NOMO-1 treated with DMSO at 0.1 percent for 48 hours (cell line): ENCODE measurements at regions not wholly inside any gene's neighbourhood (a gene's known extent, or its start where the extent isn't known, plus 50 kb on each side); places are given as distances from the start of the nearest gene placed in this dataset.
A peak's percentile ranks its signal among the peaks of the same experiment; 100 is the strongest.
"Not testable (repeated sequence)": the region's sequence is repeated elsewhere in the genome, so short reads cannot be mapped to it uniquely, and the experiment has no call there.

Source experiments
- DNase-seq: peaks from one replicate; lab custom pipeline; 2025; ENCODE audit not compliant: unreplicated experiment; lab: John Stamatoyannopoulos, UW

- no peak for DNase-seq
Observed at GRCh38 chr4:45502471-45502870, 621.4 kb downstream of the GABRG1 start.

DNA sequence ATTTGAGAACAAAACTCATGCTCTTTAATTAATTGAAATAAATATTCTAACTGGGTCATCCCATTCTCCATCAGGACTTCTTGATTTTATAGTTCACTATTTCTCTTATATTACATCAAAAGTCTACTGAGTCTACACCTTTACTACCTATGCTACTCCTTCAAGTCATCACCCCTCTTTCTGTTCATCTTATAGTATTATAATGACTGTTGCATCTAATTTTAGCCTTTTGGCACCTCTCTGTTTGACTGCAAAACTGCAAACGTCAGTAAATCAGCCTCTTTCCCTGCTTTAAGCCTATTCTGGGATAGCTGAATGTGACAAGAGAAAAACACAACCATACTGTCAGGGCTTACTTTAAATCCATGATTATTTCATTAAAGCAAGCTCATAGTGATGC is 639.1 kb downstream of the GABRG1 start:
- no peak for DNase-seq

DNA sequence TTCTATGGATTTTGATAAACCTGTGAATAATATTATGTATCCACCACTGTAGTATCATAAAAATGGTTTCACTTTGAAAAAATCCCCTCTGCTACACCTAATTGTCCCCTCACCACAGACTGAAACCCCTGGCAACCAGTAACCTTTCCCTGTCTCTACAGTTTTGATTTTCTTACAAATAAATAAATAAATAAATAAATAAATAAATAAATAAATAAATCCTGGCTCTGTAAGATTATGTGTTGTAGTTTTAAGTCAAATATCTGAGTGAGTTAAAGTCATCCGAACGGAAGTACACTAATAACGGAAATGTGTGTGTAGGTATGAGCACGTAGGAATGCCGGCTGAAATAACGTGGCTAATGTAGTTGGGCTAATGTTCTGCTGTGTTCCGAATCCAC is 641.5 kb downstream of the GABRG1 start:
- no peak for DNase-seq

GRCh38 chr4:45477311-45477733 is 646.5 kb downstream of the GABRG1 start:
- DNase-seq, result no peak

- peak; percentile 10 for DNase-seq
Observed at GRCh38 chr4:45475548-45475947, 648.3 kb downstream of the GABRG1 start.

- no peak for DNase-seq
Observed at GRCh38 chr4:45472490-45472889, 651.4 kb downstream of the GABRG1 start.

DNA sequence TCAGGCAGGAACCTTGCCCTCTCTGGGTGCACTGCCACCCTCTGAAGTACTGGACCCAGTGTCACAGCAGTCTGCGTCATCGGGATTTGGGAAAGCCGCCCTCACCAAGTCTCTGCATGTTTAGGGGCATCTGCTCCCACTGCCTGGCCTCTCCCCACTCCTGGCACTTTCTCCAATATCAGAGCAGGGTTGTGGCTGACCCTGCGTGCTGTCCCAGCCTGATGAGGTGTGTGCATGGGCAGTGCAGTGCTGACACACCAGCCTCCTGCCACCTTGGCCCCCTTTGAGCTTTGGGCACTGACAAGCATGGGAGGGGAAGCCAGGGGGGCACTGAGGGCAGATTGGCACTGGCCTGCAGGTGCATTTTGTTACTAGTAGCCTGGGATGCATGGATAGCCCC is 652.5 kb downstream of the GABRG1 start:
- no peak for DNase-seq

- DNase-seq, result no peak
Observed at GRCh38 chr4:45467157-45467556, 656.7 kb downstream of the GABRG1 start.

GRCh38 chr4:45460157-45460556 is 663.7 kb downstream of the GABRG1 start:
- DNase-seq, result not testable (repeated sequence)

- DNase-seq, result no peak
Observed at GRCh38 chr4:45455217-45455616, 668.6 kb downstream of the GABRG1 start.

DNA sequence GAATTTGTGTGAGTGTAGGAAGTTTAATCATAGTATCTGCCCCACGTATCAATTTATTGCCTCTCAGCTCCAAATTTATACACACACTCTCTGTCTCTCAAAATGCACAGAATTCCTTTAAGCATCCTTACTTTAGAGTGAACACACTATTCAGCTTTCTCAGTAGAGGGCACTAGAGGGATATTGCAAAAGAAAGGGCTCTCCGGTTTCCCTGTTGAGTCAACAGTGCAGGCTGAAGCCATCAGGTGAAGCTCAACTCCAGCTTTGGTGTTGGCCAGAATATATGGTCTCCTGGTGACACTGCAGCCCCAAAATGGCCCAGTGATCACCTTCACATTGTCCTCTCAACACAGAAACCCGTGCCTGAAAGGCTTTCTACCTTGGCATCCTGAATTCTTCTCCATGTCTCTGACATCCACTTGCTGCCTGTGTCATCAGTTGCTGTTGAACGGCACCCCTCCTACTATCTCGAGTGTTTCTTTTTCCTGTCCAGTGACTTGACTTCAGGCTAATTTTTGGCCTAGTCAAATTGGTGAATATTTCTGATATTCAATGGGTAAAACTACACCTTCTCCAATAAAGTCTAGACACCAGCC is 670.5 kb downstream of the GABRG1 start:
- DNase-seq, result peak; percentile 19

GRCh38 chr4:45442466-45442865 is 681.4 kb downstream of the GABRG1 start:
- DNase-seq, result peak; percentile 4

DNA sequence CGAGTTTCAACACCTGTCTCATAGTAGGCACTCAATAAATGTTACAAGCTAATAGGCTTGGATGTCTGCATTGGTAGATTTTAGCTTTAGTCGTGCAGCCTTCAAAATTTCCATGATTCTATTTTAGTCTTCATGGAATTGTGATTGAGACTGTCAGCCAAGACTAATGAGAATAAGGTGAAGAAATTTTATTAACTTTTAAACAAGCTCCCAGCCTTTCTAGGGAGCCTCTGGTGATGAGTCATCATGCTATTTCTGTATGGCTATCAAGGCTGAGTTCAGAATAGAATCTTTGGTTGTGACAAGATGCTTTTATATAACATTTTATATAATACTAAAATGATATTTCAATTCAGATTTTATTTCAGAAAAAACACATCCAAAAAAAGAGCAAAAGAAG is 685.8 kb downstream of the GABRG1 start:
- no peak for DNase-seq

DNA sequence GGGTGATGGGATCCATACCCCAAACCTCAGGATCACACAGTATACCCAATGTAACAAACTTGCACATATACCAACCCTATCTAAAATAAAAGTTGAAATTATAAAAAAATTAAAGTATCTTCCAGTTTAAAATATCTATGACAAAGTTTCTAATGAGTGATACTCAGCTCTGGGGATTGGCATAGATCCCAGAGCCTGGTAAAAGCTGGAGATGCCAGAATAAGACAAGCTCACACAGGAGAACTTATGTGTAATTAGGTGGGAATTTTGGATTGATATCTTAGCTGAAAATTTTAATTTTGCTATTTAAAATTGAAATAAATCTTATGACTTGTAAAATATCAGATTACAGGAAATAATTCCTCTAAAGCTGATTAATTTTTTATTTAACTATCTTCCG is 686.5 kb downstream of the GABRG1 start:
- no peak for DNase-seq

DNA sequence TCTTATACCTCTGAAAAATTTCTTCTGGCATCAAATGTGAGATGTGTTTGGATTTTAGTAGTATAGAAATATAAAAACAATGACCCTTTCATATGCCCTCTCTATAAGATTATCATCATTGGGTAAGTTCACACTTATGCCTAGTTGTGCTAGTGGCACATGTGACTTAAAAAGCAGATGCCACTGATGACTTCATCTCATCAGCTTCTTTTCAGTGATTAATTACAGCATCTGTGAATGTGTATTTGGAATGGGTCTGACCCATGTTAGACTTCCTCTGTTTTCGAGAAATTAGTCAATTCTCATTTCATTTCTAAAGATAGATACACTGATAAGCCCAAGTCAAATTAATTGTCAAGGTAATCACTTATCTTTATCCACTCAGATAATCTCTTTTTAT is 698.7 kb downstream of the GABRG1 start:
- no peak for DNase-seq

DNA sequence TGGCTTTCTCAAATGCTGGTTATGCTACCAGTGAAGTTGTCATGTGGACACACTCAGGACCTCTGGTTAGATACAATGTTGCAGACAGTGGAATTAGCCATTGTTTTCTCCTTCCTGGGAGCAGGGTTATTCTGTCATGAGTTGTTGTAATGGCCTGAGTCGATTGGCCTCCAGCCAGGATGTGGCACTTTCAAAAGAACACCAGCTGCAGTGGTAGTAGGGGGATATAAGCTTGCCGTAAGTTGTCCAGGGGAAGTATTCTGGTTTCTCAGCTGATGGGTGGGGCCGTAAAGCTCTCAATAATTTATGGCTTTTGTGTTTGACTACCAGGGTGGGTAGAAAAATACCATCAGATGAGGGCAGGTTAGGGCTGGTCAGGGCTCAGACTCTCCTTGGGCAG is 697.5 kb upstream of the GNPDA2 start:
- DNase-seq, result no peak

- not testable (repeated sequence) for DNase-seq
Observed at GRCh38 chr4:45420091-45420674, 693.8 kb upstream of the GNPDA2 start.

- DNase-seq, result no peak
Observed at GRCh38 chr4:45410701-45411210, 684.4 kb upstream of the GNPDA2 start.

- no peak for DNase-seq
Observed at GRCh38 chr4:45409536-45409935, 683.2 kb upstream of the GNPDA2 start.

DNA sequence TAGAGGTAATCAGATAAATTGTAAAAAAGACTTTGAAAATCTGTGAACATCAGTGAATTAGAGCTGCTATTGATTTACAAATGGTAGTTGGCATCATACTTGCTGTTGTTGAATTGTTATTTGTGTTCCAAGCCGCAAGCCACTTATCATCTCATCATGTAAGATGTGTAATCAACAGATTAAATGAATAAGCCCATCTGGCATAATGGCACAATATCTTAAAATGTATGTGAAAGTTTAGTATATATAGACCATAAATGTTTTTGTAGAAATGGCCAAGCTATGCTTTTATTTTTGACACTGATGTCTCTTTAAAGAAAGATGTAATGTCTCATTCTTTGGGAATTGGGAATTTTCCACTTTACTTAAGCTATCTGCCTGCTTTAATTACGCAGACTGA is 682.6 kb upstream of the GNPDA2 start:
- no peak for DNase-seq

GRCh38 chr4:45399116-45399515 is 672.8 kb upstream of the GNPDA2 start:
- DNase-seq, result no peak

DNA sequence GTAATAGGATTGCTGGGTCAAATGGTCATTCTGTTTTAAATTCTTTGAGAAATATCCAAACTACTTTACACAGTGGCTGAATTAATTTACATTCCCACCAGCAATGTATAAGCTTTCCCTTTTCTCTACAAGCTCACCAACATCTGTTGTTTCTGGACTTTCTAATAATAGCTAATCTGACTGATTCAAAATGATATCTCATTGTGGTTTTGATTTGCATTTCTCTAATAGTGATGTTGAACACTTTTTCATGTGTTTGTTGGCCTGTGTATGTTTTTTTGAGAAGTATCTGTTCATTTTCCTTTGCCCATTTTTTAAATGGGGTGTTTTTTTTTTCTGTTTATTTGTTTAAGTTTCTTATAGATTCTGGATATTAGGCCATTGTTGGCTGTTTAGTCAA is 659.0 kb upstream of the GNPDA2 start:
- no peak for DNase-seq

- no peak for DNase-seq
Observed at GRCh38 chr4:45370408-45370807, 644.1 kb upstream of the GNPDA2 start.
